Transverse colon (tissue), 4 donors: ENCODE measurements at regions not wholly inside any gene's neighbourhood (a gene's known extent, or its start where the extent isn't known, plus 50 kb on each side); places are given as distances from the start of the nearest gene placed in this dataset.

Source experiments
- EP300 ChIP-seq: sonication (generic); formaldehyde crosslinking; IDR thresholded peaks from one replicate; pipeline ENCODE4 v1.6.1; 2017; ENCODE audit warnings: antibody characterized with exemption, low read depth
- POLR2AphosphoS5 ChIP-seq, 3 donors: sonication (generic); formaldehyde crosslinking; IDR thresholded peaks; one replicate each; pipeline ENCODE4 v1.6.1; 2016; ENCODE audit warnings: antibody characterized with exemption in 3 of 3
- TF ChIP-seq, protein P1 (sequence below), 5 experiments: fragments of 200-600 bp in 3 of 5; fragments of 450-650 bp in 2 of 5; sonication (generic) in 3 of 5; IDR thresholded peaks; 1 replicate in 2 of 5; 2 replicates in 3 of 5; pipeline ENCODE4 v1.5.1; 2016 to 2017; ENCODE audit warnings: antibody characterized with exemption in 5 of 5, inconsistent platforms in 3 of 5, mild to moderate bottlenecking in 2 of 5, moderate library complexity in 1 of 5

DNA sequence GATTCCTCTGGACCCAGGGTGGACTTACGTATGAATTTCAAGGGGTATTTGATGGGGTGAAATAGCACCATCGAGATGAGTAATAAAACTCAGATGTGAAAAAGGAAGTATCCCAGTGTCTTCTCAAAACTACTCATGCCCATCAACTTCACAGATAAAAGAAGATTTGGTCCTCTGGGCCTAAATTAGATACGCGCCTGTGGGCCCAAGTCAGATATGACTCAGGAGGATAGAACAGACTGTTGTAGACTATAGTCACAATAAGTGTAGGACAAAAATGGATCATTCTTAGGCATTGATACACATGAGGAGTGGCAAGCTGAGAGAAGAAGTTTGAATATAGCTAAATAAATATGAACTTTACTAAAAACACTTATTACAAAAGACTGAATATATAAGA is 2438.8 kb downstream of the PCDH9 start:
- TF ChIP-seq, protein P1, sequence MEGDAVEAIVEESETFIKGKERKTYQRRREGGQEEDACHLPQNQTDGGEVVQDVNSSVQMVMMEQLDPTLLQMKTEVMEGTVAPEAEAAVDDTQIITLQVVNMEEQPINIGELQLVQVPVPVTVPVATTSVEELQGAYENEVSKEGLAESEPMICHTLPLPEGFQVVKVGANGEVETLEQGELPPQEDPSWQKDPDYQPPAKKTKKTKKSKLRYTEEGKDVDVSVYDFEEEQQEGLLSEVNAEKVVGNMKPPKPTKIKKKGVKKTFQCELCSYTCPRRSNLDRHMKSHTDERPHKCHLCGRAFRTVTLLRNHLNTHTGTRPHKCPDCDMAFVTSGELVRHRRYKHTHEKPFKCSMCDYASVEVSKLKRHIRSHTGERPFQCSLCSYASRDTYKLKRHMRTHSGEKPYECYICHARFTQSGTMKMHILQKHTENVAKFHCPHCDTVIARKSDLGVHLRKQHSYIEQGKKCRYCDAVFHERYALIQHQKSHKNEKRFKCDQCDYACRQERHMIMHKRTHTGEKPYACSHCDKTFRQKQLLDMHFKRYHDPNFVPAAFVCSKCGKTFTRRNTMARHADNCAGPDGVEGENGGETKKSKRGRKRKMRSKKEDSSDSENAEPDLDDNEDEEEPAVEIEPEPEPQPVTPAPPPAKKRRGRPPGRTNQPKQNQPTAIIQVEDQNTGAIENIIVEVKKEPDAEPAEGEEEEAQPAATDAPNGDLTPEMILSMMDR (IDR thresholded peaks at IDR 0.05): no peak
- TF ChIP-seq POLR2AphosphoS5 (IDR thresholded peaks at IDR 0.05): no peak
- TF ChIP-seq EP300: no peak
